B cell (primary cell): ENCODE measurements at regions not wholly inside any gene's neighbourhood (a gene's known extent, or its start where the extent isn't known, plus 50 kb on each side); places are given as distances from the start of the nearest gene placed in this dataset.

Source experiments
- ATAC-seq: fragments of 200-7000 bp; cut with Tn5 transposase; one replicate; pipeline ENCODE4 v1.10.0; 2021; ENCODE audit warnings: low read depth, mild to moderate bottlenecking, moderate number of reproducible peaks, moderate library complexity
- CTCF ChIA-PET: fragments of 350-600 bp; sonication (Branson Sonifier 250); formaldehyde crosslinking; loops from one replicate; lab custom pipeline; 2021; ENCODE audit warnings: antibody characterized with exemption, inconsistent platforms; lab: Charles Lee
- POLR2A ChIA-PET: fragments of 350-600 bp; sonication (Branson Sonifier 250); formaldehyde crosslinking; loops from one replicate; lab custom pipeline; 2021; ENCODE audit warnings: antibody characterized with exemption; lab: Charles Lee
- DNase-seq: peaks from one replicate; pipeline ENCODE4 v3.0.0; 2013
- H2AFZ ChIP-seq: 2 replicates; pipeline ENCODE4 v1.6.1; 2012; ENCODE audit warnings: mild to moderate bottlenecking, low read depth, low read length; ENCODE audit not compliant: insufficient read depth, poor library complexity, severe bottlenecking
- H3K27ac ChIP-seq, 2 donors: 1 replicate in 1 of 2; 2 replicates in 1 of 2; pipeline ENCODE4 v1.5.1; 2012 to 2013; ENCODE audit warnings: low read length in 2 of 2, mild to moderate bottlenecking in 2 of 2, moderate library complexity in 1 of 2
- H3K27me3 ChIP-seq, 4 experiments: fragments of 200-600 bp in 1 of 4; sonication (generic) in 1 of 4; replicated peaks in 1 of 4; 1 replicate in 2 of 4; 2 replicates in 2 of 4; pipeline versions ENCODE4 v1.6.1 to v1.7.0; 2013 to 2016; ENCODE audit warnings: low read length in 3 of 4, mild to moderate bottlenecking in 2 of 4, mixed read lengths in 1 of 4, moderate library complexity in 1 of 4; ENCODE audit not compliant: insufficient read depth in 4 of 4, control insufficient read depth in 3 of 4; ENCODE audit errors: control extremely low read depth in 1 of 4
- H3K36me3 ChIP-seq, 2 experiments: replicated peaks in 1 of 2; 1 replicate in 1 of 2; 2 replicates in 1 of 2; pipeline versions ENCODE4 v1.6.1 to v1.7.1; 2013; ENCODE audit warnings: low read length in 1 of 2; ENCODE audit not compliant: insufficient read depth in 2 of 2, control insufficient read depth in 1 of 2; ENCODE audit errors: control extremely low read depth in 1 of 2, extremely low read depth in 1 of 2
- H3K4me1 ChIP-seq, 2 donors: fragments of 200-600 bp in 1 of 2; sonication (generic) in 1 of 2; 1 replicate in 1 of 2; 2 replicates in 1 of 2; pipeline versions ENCODE4 v1.5.1 to v1.6.1; 2013 to 2017; ENCODE audit warnings: low read length in 2 of 2; ENCODE audit not compliant: control insufficient read depth in 2 of 2, insufficient read depth in 2 of 2
- H3K4me2 ChIP-seq: replicated peaks from 2 replicates; pipeline ENCODE3; 2012; ENCODE audit warnings: mild to moderate bottlenecking, low read depth, low read length; ENCODE audit not compliant: poor library complexity, severe bottlenecking
- H3K4me3 ChIP-seq, 5 experiments: fragments of 200-600 bp in 1 of 5; sonication (generic) in 1 of 5; 1 replicate in 3 of 5; 2 replicates in 2 of 5; pipeline versions ENCODE4 v1.5.1 to v1.7.0; 2011 to 2016; ENCODE audit warnings: low read length in 4 of 5, mild to moderate bottlenecking in 4 of 5, low read depth in 2 of 5, control low read depth in 1 of 5, moderate library complexity in 1 of 5; ENCODE audit not compliant: insufficient read depth in 1 of 5; ENCODE audit errors: control extremely low read depth in 1 of 5, extremely low read depth in 1 of 5
- H3K79me2 ChIP-seq: fragments of 200-600 bp; sonication (generic); one replicate; pipeline ENCODE4 v1.6.0; 2016; ENCODE audit warnings: low read length; ENCODE audit not compliant: control insufficient read depth, insufficient read depth
- H3K9ac ChIP-seq: fragments of 200-600 bp; sonication (generic); 2 replicates; pipeline ENCODE4 v1.6.1; 2017; ENCODE audit warnings: mild to moderate bottlenecking, low read length, moderate library complexity
- H3K9me3 ChIP-seq, 3 donors: one replicate each; pipeline versions ENCODE4 v1.6.1 to v1.7.1; 2013; ENCODE audit warnings: low read length in 2 of 3; ENCODE audit not compliant: control insufficient read depth in 2 of 3, insufficient read depth in 1 of 3; ENCODE audit errors: control extremely low read depth in 1 of 3
- H4K20me1 ChIP-seq: 2 replicates; pipeline ENCODE4 v1.6.0; 2012; ENCODE audit warnings: mild to moderate bottlenecking, low read length; ENCODE audit not compliant: insufficient read depth, control insufficient read depth, poor library complexity, severe bottlenecking
- H3K27ac Mint-ChIP-seq: one replicate; pipeline ENCODE4 v1.8.0; 2021; ENCODE audit warnings: mixed read lengths
- H3K27me3 Mint-ChIP-seq: one replicate; pipeline ENCODE4 v1.8.0; 2021; ENCODE audit warnings: mixed read lengths
- H3K4me1 Mint-ChIP-seq: one replicate; pipeline ENCODE4 v1.8.0; 2021; ENCODE audit warnings: mixed read lengths
- H3K4me3 Mint-ChIP-seq: one replicate; pipeline ENCODE4 v1.8.0; 2021; ENCODE audit warnings: mixed read lengths
- H3K9me3 Mint-ChIP-seq: one replicate; pipeline ENCODE4 v1.8.0; 2022; ENCODE audit warnings: mixed read lengths; ENCODE audit not compliant: insufficient read depth
- CTCF ChIP-seq: fragments of 200-600 bp; IDR thresholded peaks from one replicate; pipeline ENCODE4 v1.8.0; 2022; ENCODE audit warnings: antibody characterized with exemption, mild to moderate bottlenecking
- EZH2 ChIP-seq: IDR thresholded peaks from 2 replicates; pipeline ENCODE4 v1.6.1; 2012; ENCODE audit warnings: borderline replicate concordance, low read depth, mild to moderate bottlenecking, moderate library complexity, low read length; ENCODE audit not compliant: insufficient read depth, poor library complexity, severe bottlenecking
- WGBS: methylation state at CpG from one replicate; pipeline ENCODE4 v1.1.5; 2013; ENCODE audit warnings: missing lambda C conversion rate; ENCODE audit not compliant: insufficient coverage; 5-methylcytosine and 5-hydroxymethylcytosine counted together
- intact Hi-C: fragments of 100-400 bp; cut with micrococcal nuclease; formaldehyde crosslinking; loops from one replicate; pipeline ENCODE4 v1.10.0; 2022

- Histone ChIP-seq H3K27me3 (no peaks in the 10 kb centered on the region), H3K4me2 (no peak overlapping the region), H3K9ac (no peak overlapping the region), H2AFZ (no peak overlapping the region), H3K4me1 (no peaks in the 10 kb centered on the region), H3K36me3 (no peaks in the 10 kb centered on the region), H4K20me1 (no peaks in the 10 kb centered on the region), H3K27ac (no peak overlapping the region), H3K9me3 (peaks cover 0 to 10% (median 0%) of the 10 kb centered on the region in 3 donors), H3K4me3 (no peak overlapping the region), H3K79me2 (no peaks in the 10 kb centered on the region)
- no peak overlapping the region for H3K4me3 Mint-ChIP-seq
- DNase-seq (no peak), ATAC-seq (no peak)
- intact Hi-C loops: no loop called here
- TF ChIP-seq EZH2 (no peak), CTCF (no peak)
- H3K9me3 Mint-ChIP-seq: no peaks in the 10 kb centered on the region
- 94% methylated on average over 6 of the region's 6 CpGs for WGBS
- CTCF ChIA-PET: no interaction called here
- H3K27me3 Mint-ChIP-seq: no peaks in the 10 kb centered on the region
- H3K4me1 Mint-ChIP-seq: no peaks in the 10 kb centered on the region
- POLR2A ChIA-PET: no interaction called here
- no peak overlapping the region for H3K27ac Mint-ChIP-seq
These were observed 1224.2 kb downstream of the SLITRK5 start for GRCh38 chr13:88895261-88895941.

- no peak overlapping the region for H3K4me3 ChIP-seq
- TF ChIP-seq CTCF (no peak), EZH2 (no peak)
- CTCF ChIA-PET: no interaction called here
- POLR2A ChIA-PET: no interaction called here
- H3K27me3 Mint-ChIP-seq: no peaks in the 10 kb centered on the region
- no peak overlapping the region for H3K9ac ChIP-seq
- peaks cover 0 to 10% (median 0%) of the 10 kb centered on the region in 3 donors for H3K9me3 ChIP-seq
- H4K20me1 ChIP-seq: no peaks in the 10 kb centered on the region
- H3K9me3 Mint-ChIP-seq: no peaks in the 10 kb centered on the region
- no peaks in the 10 kb centered on the region for H3K4me1 Mint-ChIP-seq
- no peaks in the 10 kb centered on the region for H3K27me3 ChIP-seq
- no peaks in the 10 kb centered on the region for H3K4me1 ChIP-seq
- WGBS: 80% methylated on average over 4 of the region's 6 CpGs
- no peak for DNase-seq
- no peak for ATAC-seq
- intact Hi-C loops: no loop called here
- no peak overlapping the region for H3K27ac ChIP-seq
- H3K27ac Mint-ChIP-seq: no peak overlapping the region
- H3K79me2 ChIP-seq: no peaks in the 10 kb centered on the region
- no peaks in the 10 kb centered on the region for H3K36me3 ChIP-seq
- no peak overlapping the region for H2AFZ ChIP-seq
- no peak overlapping the region for H3K4me3 Mint-ChIP-seq
- no peak overlapping the region for H3K4me2 ChIP-seq
These were observed 1225.3 kb downstream of the SLITRK5 start for GRCh38 chr13:88896466-88896865.
